ENCODE measurements at regions not wholly inside any gene's neighbourhood (a gene's known extent, or its start where the extent isn't known, plus 50 kb on each side); places are given as distances from the start of the nearest gene placed in this dataset.
A peak's percentile ranks its signal among the peaks of the same experiment; 100 is the strongest.

GRCh38 chr11:8772571-8773519 lies 90.3 kb downstream of the RPL27A start:
- Mint-ChIP-seq H3K4me3 (no peak overlapping the region), H3K4me1 (peaks cover 16 to 21% of the 10 kb centered on the region in 2 experiments), H3K27me3 (ENCODE audit: low read depth) (no peaks in the 10 kb centered on the region), H3K9me3 (no peaks in the 10 kb centered on the region), H3K27ac (peak overlapping the region in 2 of 3 experiments; percentile 50 to 61; a peak in 3 of 7 replicates), H3K36me3 (ENCODE audit: insufficient read depth in 1 of 3, low read depth in 3 of 3) (no peaks in the 10 kb centered on the region)
- Histone ChIP-seq H2BK5ac (ENCODE audit: insufficient read length, low read length) (no peak overlapping the region), H3T11ph (ENCODE audit: low read length) (no peak overlapping the region), H3K23me2 (ENCODE audit: insufficient read length, low read depth, low read length, poor library complexity, severe bottlenecking) (no peaks in the 10 kb centered on the region), H3K14ac (ENCODE audit: insufficient read depth, low read length) (no peak overlapping the region), H4K5ac (ENCODE audit: insufficient read length, low read depth, low read length) (no peak overlapping the region), H2AFZ (ENCODE audit: low read length) (no peak overlapping the region), H3K56ac (ENCODE audit: insufficient read length, low read depth, low read length) (no peak overlapping the region), H2BK20ac (ENCODE audit: low read depth, low read length, poor library complexity, severe bottlenecking) (no peak overlapping the region), H2BK12ac (ENCODE audit: insufficient read length, low read depth, low read length) (no peak overlapping the region), H4K91ac (ENCODE audit: insufficient read length, low read depth, low read length) (no peak overlapping the region), H2AK5ac (ENCODE audit: insufficient read length, low read length) (no peak overlapping the region), H3K9ac (ENCODE audit: extremely low read depth, insufficient read length, low read length) (no peak overlapping the region), H4K8ac (replicated peaks; ENCODE audit: insufficient read length, low read depth, low read length) (no peak overlapping the region), H4K20me1 (ENCODE audit: control insufficient read depth, insufficient read depth, insufficient read length) (no peaks in the 10 kb centered on the region), H3K4me2 (ENCODE audit: insufficient read depth, insufficient read length, low read length) (no peak overlapping the region), H2BK120ac (ENCODE audit: low read depth, low read length, poor library complexity, severe bottlenecking) (no peak overlapping the region), H2BK15ac (ENCODE audit: low read depth, low read length) (no peak overlapping the region; the same call in 1 of the 2 replicates), H3K4me1 (ENCODE audit: insufficient read depth, low read length) (no peaks in the 10 kb centered on the region), H3K9me3 (ENCODE audit: control insufficient read depth, low read depth, low read length) (no peaks in the 10 kb centered on the region), H3K79me1 (ENCODE audit: insufficient read depth, low read depth, low read length, poor library complexity, severe bottlenecking) (no peaks in the 10 kb centered on the region), H3K79me2 (ENCODE audit: insufficient read depth, low read length) (no peaks in the 10 kb centered on the region), H3K23ac (ENCODE audit: insufficient read length, low read depth, low read length) (no peak overlapping the region), H3K27ac (ENCODE audit: insufficient read length, low read depth, low read length) (no peak overlapping the region), H3K4ac (ENCODE audit: low read depth, low read length) (no peak overlapping the region), H3K18ac (ENCODE audit: insufficient read length, low read depth, low read length) (no peak overlapping the region), H3K27me3 (ENCODE audit: insufficient read depth, low read length) (no peaks in the 10 kb centered on the region)
- DNase-seq = no peak
- WGBS (ENCODE audit: extremely low coverage, insufficient read length, low lambda C conversion rate) = no CpG with 5 or more reads among the region's 9 CpGs
- TF ChIP-seq CTCF (conservative IDR thresholded peaks at IDR 0.05) = no peak

All from H9 (cell line).